HepG2 (cell line): ENCODE measurements at regions not wholly inside any gene's neighbourhood (a gene's known extent, or its start where the extent isn't known, plus 50 kb on each side); places are given as distances from the start of the nearest gene placed in this dataset.

ENCODE experiments used
- ATAC-seq: fragments of 200-7000 bp; cut with Tn5 transposase; 3 replicates; pipeline ENCODE4 v1.9.1; 2020; ENCODE audit warnings: mild to moderate bottlenecking, moderate library complexity
- BruUV-seq: library from RNA; stranded (reverse); fragments of 400-500 nt; replicated peaks from 2 replicates; lab custom pipeline; 2021; lab: Mats Ljungman, UMichigan
- CTCF ChIA-PET: fragments of 300-600 bp; formaldehyde crosslinking; extraction: SDS; loops from one replicate; lab custom pipeline; 2021; ENCODE audit warnings: low total read pairs, inconsistent platforms, low intra/inter-chr PET ratio; lab: Yijun Ruan, JAX
- POLR2A ChIA-PET: fragments of 350-600 bp; sonication (Branson Sonifier 250); formaldehyde crosslinking; loops from one replicate; lab custom pipeline; 2020; ENCODE audit warnings: antibody characterized with exemption, inconsistent platforms; lab: Yijun Ruan, JAX
- DNase-seq: peaks from one replicate; pipeline ENCODE4 v3.0.0-alpha.2; 2015; ENCODE audit warnings: low spot score
- FAIRE-seq: peaks from 3 replicates; lab custom pipeline; 2011; peaks lifted over from hg19 to GRCh38; lab: Jason Lieb, UNC
- H2AFZ ChIP-seq: one replicate; pipeline ENCODE4 v1.6.1; 2011; ENCODE audit warnings: low read length, inconsistent platforms
- H3K27ac ChIP-seq: fragments of 300-600 bp; 3 replicates; pipeline ENCODE4 v1.8.0; 2011; ENCODE audit warnings: mixed run types, mild to moderate bottlenecking, mixed read lengths, low read length, inconsistent platforms; ENCODE audit not compliant: insufficient read depth; ENCODE audit errors: extremely low read length
- H3K27me3 ChIP-seq, 2 experiments: fragments of 200-600 bp in 1 of 2; 2 replicates in 1 of 2; 3 replicates in 1 of 2; pipeline versions ENCODE4 v1.6.0 to v1.8.0; 2011; ENCODE audit warnings: low read length in 2 of 2, mild to moderate bottlenecking in 2 of 2, moderate library complexity in 2 of 2, inconsistent platforms in 1 of 2; ENCODE audit not compliant: insufficient read depth in 2 of 2, control insufficient read depth in 1 of 2
- H3K36me3 ChIP-seq, 2 experiments: fragments of 200-600 bp in 1 of 2; replicated peaks in 1 of 2; 2 replicates in 1 of 2; 3 replicates in 1 of 2; pipeline versions ENCODE4 v1.5.1 to v1.8.0; 2011; ENCODE audit warnings: low read length in 2 of 2, inconsistent platforms in 1 of 2; ENCODE audit not compliant: insufficient read depth in 2 of 2, control insufficient read depth in 1 of 2
- H3K4me1 ChIP-seq: 2 replicates; pipeline ENCODE4 v1.5.1; 2012; ENCODE audit warnings: low read length, inconsistent platforms; ENCODE audit not compliant: insufficient read depth
- H3K4me2 ChIP-seq: 2 replicates; pipeline ENCODE4 v1.6.0; 2011; ENCODE audit warnings: low read depth, low read length, inconsistent platforms
- H3K4me3 ChIP-seq, 3 experiments: fragments of 200-600 bp in 1 of 3; sonication (generic), shearing (Covaris generic) in 1 of 3; replicated peaks in 1 of 3; 2 replicates each; pipeline ENCODE4 v1.5.1; 2011 to 2016; ENCODE audit warnings: low read length in 3 of 3, inconsistent platforms in 2 of 3, low read depth in 2 of 3, mild to moderate bottlenecking in 2 of 3, control low read depth in 1 of 3, mixed read lengths in 1 of 3; ENCODE audit not compliant: insufficient read depth in 1 of 3
- H3K79me2 ChIP-seq: one replicate; pipeline ENCODE4 v1.6.1; 2011; ENCODE audit warnings: low read length, inconsistent platforms; ENCODE audit not compliant: insufficient read depth
- H3K9ac ChIP-seq: 2 replicates; pipeline ENCODE4 v1.6.0; 2011; ENCODE audit warnings: mild to moderate bottlenecking, low read depth, low read length, inconsistent platforms; ENCODE audit not compliant: insufficient read depth
- H3K9me3 ChIP-seq: 2 replicates; pipeline ENCODE4 v1.5.1; 2012; ENCODE audit warnings: mild to moderate bottlenecking, low read length
- H4K20me1 ChIP-seq: 2 replicates; pipeline ENCODE4 v1.6.0; 2011; ENCODE audit warnings: inconsistent platforms, mild to moderate bottlenecking, low read length, moderate library complexity; ENCODE audit not compliant: insufficient read depth
- EHMT2 ChIP-seq: fragments of 200-600 bp; sonication (generic); IDR thresholded peaks from 2 replicates; pipeline ENCODE4 v1.7.0; 2017; ENCODE audit warnings: antibody characterized with exemption, low read depth, low read length, borderline replicate concordance
- HCFC1 ChIP-seq: fragments of 150-350 bp; IDR thresholded peaks from 2 replicates; pipeline ENCODE4 v1.6.1; 2014; ENCODE audit warnings: low read depth, low read length
- HDAC2 ChIP-seq: sonication (generic); formaldehyde crosslinking; IDR thresholded peaks from 2 replicates; pipeline ENCODE4 v1.4.0; 2020; ENCODE audit warnings: missing genetic modification reagents
- HMGA1 ChIP-seq: sonication (generic); formaldehyde crosslinking; conservative IDR thresholded peaks from 2 replicates; pipeline ENCODE4 v1.4.0; 2020; ENCODE audit warnings: missing genetic modification reagents
- MED8 ChIP-seq: sonication (generic); formaldehyde crosslinking; IDR thresholded peaks from 2 replicates; pipeline ENCODE4 v1.8.1; 2023; ENCODE audit warnings: mild to moderate bottlenecking, missing genetic modification reagents; ENCODE audit not compliant: insufficient replicate concordance
- MTF2 ChIP-seq: sonication (generic); formaldehyde crosslinking; IDR thresholded peaks from 2 replicates; pipeline ENCODE4 v1.5.0; 2020; ENCODE audit warnings: missing genetic modification reagents, borderline replicate concordance
- NCOA1 ChIP-seq: sonication (generic); formaldehyde crosslinking; IDR thresholded peaks from 2 replicates; pipeline ENCODE4 v1.9.0; 2021; ENCODE audit warnings: missing genetic modification reagents
- NFE2L2 ChIP-seq: fragments of 150-350 bp; IDR thresholded peaks from 2 replicates; pipeline ENCODE4 v1.6.1; 2014; ENCODE audit warnings: low read length
- PLRG1 ChIP-seq: fragments of 450-650 bp; conservative IDR thresholded peaks from 2 replicates; pipeline ENCODE4 v1.6.1; 2016
- RBAK ChIP-seq: sonication (generic); formaldehyde crosslinking; IDR thresholded peaks from 2 replicates; pipeline ENCODE4 v1.5.1; 2020; ENCODE audit warnings: mild to moderate bottlenecking, missing genetic modification reagents
- THAP11 ChIP-seq: IDR thresholded peaks from 2 replicates; pipeline ENCODE4 v1.6.1; 2016; ENCODE audit warnings: missing biosample characterization, missing genetic modification reagents
- U2AF1 ChIP-seq: fragments of 200-400 bp; formaldehyde crosslinking; optimal IDR thresholded peaks from 2 replicates; pipeline ENCODE3; 2017; ENCODE audit warnings: mild to moderate bottlenecking, low read depth, low read length
- ZNF629 ChIP-seq: sonication (generic); formaldehyde crosslinking; conservative IDR thresholded peaks from 2 replicates; pipeline ENCODE4 v1.5.0; 2020; ENCODE audit warnings: missing genetic modification reagents
- ZNF703 ChIP-seq: sonication (generic); formaldehyde crosslinking; IDR thresholded peaks from 2 replicates; pipeline ENCODE4 v1.5.1; 2020; ENCODE audit warnings: missing genetic modification reagents, mild to moderate bottlenecking, moderate library complexity, borderline replicate concordance
- ZNF790 ChIP-seq: sonication (generic); formaldehyde crosslinking; IDR thresholded peaks from 2 replicates; pipeline ENCODE4 v1.8.0; 2022; ENCODE audit warnings: missing genetic modification reagents, mild to moderate bottlenecking, borderline replicate concordance
- ZSCAN21 ChIP-seq: sonication (generic); formaldehyde crosslinking; IDR thresholded peaks from 2 replicates; pipeline ENCODE4 v1.8.0; 2022; ENCODE audit warnings: mild to moderate bottlenecking, missing genetic modification reagents, moderate library complexity, borderline replicate concordance
- WGBS: methylation state at CpG from one replicate; pipeline ENCODE4 v1.1.6; 2017; ENCODE audit warnings: low lambda C conversion rate; 5-methylcytosine and 5-hydroxymethylcytosine counted together
- in situ Hi-C: cut with HindIII; loops from 2 replicates; pipeline ENCODE4 v1.10.0; 2017; ENCODE audit warnings: low pct_unique_long_range_greater_than_20kb; ENCODE audit not compliant: extremely low pct_ligation_motif_present
- intact Hi-C: fragments of 100-400 bp; cut with micrococcal nuclease; formaldehyde crosslinking; loops from one replicate; pipeline ENCODE4 v1.10.0; 2022; ENCODE audit not compliant: unreplicated experiment
- TF ChIP-seq, protein P1 (sequence below): sonication (generic); formaldehyde crosslinking; IDR thresholded peaks from 2 replicates; pipeline ENCODE4 v1.5.0; 2020; ENCODE audit warnings: mild to moderate bottlenecking, missing genetic modification reagents
- TF ChIP-seq, protein P2 (sequence below): sonication (generic); formaldehyde crosslinking; IDR thresholded peaks from 2 replicates; pipeline ENCODE4 v1.9.0; 2021; ENCODE audit warnings: missing genetic modification reagents, mild to moderate bottlenecking, borderline replicate concordance

DNA sequence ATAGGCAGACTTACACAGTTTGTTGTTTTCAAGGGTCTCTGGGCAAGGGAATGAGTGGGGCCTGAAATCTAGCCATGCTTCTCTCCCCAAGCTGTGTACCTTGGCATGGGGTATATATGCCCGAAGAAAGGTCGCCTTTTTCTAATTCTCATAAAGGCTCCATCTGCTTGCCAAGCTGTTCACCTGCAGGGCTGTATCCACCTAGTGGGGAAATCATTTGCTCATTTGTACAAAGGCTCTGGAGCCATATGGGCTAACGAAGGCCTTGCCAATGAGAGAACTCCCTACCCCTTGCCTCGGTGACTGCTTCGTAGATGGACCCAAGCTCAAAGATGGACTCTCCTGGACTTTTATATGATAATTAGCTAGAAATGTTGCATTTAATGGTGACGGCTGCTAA lies 1097.0 kb downstream of the PDHA2 start:
- Histone ChIP-seq H4K20me1 (no peaks in the 10 kb centered on the region), H3K4me2 (no peak overlapping the region), H3K79me2 (no peaks in the 10 kb centered on the region), H3K27ac (no peak overlapping the region), H3K4me3 (no peak overlapping the region), H2AFZ (no peak overlapping the region), H3K27me3 (no peaks in the 10 kb centered on the region), H3K9ac (no peak overlapping the region), H3K9me3 (peaks cover 6% of the 10 kb centered on the region), H3K36me3 (no peaks in the 10 kb centered on the region), H3K4me1 (no peaks in the 10 kb centered on the region)
- DNase-seq: no peak
- FAIRE-seq: no peak
- ChIA-PET POLR2A (no interaction called here), CTCF (no interaction called here)
- TF ChIP-seq HDAC2 (no peak), ZSCAN21 (no peak), MTF2 (CRISPR knock-in tag) (no peak), EHMT2 (no peak), ZNF703 (CRISPR knock-in tag) (no peak), RBAK (CRISPR knock-in tag) (no peak)
- TF ChIP-seq, protein P1, sequence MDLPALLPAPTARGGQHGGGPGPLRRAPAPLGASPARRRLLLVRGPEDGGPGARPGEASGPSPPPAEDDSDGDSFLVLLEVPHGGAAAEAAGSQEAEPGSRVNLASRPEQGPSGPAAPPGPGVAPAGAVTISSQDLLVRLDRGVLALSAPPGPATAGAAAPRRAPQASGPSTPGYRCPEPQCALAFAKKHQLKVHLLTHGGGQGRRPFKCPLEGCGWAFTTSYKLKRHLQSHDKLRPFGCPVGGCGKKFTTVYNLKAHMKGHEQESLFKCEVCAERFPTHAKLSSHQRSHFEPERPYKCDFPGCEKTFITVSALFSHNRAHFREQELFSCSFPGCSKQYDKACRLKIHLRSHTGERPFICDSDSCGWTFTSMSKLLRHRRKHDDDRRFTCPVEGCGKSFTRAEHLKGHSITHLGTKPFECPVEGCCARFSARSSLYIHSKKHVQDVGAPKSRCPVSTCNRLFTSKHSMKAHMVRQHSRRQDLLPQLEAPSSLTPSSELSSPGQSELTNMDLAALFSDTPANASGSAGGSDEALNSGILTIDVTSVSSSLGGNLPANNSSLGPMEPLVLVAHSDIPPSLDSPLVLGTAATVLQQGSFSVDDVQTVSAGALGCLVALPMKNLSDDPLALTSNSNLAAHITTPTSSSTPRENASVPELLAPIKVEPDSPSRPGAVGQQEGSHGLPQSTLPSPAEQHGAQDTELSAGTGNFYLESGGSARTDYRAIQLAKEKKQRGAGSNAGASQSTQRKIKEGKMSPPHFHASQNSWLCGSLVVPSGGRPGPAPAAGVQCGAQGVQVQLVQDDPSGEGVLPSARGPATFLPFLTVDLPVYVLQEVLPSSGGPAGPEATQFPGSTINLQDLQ (CRISPR knock-in tag): no peak
- no peak for ATAC-seq
- in situ Hi-C loops: no loop called here
- intact Hi-C loops: no loop called here
- 25% methylated on average over 6 of the region's 6 CpGs for WGBS
- no TSS peak for BruUV-seq

DNA sequence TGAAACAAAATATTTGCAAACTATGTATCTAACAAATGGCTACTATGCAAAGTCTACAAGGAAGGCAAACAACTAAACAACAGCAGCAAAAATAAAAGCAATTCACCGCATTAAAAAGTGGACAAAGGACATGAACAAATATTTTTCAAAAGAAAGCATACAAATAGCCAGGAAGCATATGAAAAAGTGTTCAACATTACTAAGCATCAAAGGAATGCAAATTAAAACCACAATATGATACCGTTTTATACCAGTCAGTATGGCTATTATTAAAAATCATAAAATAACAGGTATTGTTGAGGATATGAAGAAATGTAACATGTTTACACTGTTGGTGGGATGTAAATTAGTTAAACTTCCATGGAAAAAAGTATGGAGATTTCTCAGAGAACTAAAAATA lies 1106.7 kb downstream of the PDHA2 start:
- Histone ChIP-seq H3K27me3 (no peaks in the 10 kb centered on the region), H3K27ac (no peak overlapping the region), H3K4me3 (no peak overlapping the region), H2AFZ (no peak overlapping the region), H3K9ac (no peak overlapping the region), H3K9me3 (no peaks in the 10 kb centered on the region), H3K36me3 (no peaks in the 10 kb centered on the region), H3K4me2 (no peak overlapping the region), H3K4me1 (no peaks in the 10 kb centered on the region), H4K20me1 (no peaks in the 10 kb centered on the region), H3K79me2 (no peaks in the 10 kb centered on the region)
- intact Hi-C loops (no loop called here), in situ Hi-C loops (no loop called here)
- ChIA-PET POLR2A (no interaction called here), CTCF (no interaction called here)
- no TSS peak for BruUV-seq
- DNase-seq: no peak
- TF ChIP-seq ZNF629 (CRISPR knock-in tag): no peak
- no peak for TF ChIP-seq NCOA1 (CRISPR knock-in tag)
- TF ChIP-seq THAP11 (CRISPR knock-in tag): no peak
- TF ChIP-seq, protein P2, sequence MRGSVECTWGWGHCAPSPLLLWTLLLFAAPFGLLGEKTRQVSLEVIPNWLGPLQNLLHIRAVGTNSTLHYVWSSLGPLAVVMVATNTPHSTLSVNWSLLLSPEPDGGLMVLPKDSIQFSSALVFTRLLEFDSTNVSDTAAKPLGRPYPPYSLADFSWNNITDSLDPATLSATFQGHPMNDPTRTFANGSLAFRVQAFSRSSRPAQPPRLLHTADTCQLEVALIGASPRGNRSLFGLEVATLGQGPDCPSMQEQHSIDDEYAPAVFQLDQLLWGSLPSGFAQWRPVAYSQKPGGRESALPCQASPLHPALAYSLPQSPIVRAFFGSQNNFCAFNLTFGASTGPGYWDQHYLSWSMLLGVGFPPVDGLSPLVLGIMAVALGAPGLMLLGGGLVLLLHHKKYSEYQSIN: no peak
- no peak for TF ChIP-seq U2AF1
- no peak for TF ChIP-seq NFE2L2
- TF ChIP-seq HMGA1 (CRISPR knock-in tag): no peak
- TF ChIP-seq ZNF790 (CRISPR knock-in tag): no peak
- TF ChIP-seq PLRG1: no peak
- TF ChIP-seq HCFC1: no peak
- no peak for TF ChIP-seq MED8 (CRISPR knock-in tag)
- 27% methylated on average over 2 of the region's 2 CpGs for WGBS
- no peak for FAIRE-seq
- no peak for ATAC-seq
